ENCODE measurements at regions not wholly inside any gene's neighbourhood (a gene's known extent, or its start where the extent isn't known, plus 50 kb on each side); places are given as distances from the start of the nearest gene placed in this dataset.

DNA sequence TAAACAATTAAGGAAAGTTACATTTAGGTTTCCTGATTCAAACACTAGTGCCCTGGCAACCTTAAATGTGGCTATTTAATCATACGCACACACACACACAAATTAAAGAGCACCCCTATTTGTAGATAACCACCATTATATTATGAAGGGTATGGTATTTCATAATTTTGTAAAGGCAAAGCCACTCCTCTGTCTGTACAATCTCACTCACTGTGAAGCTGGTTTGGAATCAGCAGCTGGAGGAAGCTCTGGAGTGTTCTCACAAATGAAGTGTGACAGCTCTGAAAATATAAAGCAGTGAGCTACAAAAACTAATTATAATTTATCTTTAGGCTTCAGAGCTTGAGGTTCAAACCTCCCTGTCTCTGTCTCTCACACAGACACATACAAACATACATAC lies 57.9 kb upstream of the KCNJ16 start:
- Histone ChIP-seq H3K27ac (no peak overlapping the region), H3K9me3 (no peaks in the 10 kb centered on the region), H3K4me1 (peaks cover 0 to 4% (median 0%) of the 10 kb centered on the region in 6 donors), H3K27me3 (replicated peaks in 1 of 7) (no peaks in the 10 kb centered on the region), H3K36me3 (no peaks in the 10 kb centered on the region), H3K4me3 (no peak overlapping the region)
- WGBS, 5 donors = 88 to 96% (median 91%) methylated on average over 1 of the region's 1 CpG
- DNase-seq = no peak
- intact Hi-C loops (cut with DNase I; ENCODE audit: low total_unique reads) = no loop called here
- TF ChIP-seq POLR2A (IDR thresholded peaks at IDR 0.05) = no peak
- no peak for TF ChIP-seq POLR2AphosphoS5 (IDR thresholded peaks at IDR 0.05)
- TF ChIP-seq, protein P1, sequence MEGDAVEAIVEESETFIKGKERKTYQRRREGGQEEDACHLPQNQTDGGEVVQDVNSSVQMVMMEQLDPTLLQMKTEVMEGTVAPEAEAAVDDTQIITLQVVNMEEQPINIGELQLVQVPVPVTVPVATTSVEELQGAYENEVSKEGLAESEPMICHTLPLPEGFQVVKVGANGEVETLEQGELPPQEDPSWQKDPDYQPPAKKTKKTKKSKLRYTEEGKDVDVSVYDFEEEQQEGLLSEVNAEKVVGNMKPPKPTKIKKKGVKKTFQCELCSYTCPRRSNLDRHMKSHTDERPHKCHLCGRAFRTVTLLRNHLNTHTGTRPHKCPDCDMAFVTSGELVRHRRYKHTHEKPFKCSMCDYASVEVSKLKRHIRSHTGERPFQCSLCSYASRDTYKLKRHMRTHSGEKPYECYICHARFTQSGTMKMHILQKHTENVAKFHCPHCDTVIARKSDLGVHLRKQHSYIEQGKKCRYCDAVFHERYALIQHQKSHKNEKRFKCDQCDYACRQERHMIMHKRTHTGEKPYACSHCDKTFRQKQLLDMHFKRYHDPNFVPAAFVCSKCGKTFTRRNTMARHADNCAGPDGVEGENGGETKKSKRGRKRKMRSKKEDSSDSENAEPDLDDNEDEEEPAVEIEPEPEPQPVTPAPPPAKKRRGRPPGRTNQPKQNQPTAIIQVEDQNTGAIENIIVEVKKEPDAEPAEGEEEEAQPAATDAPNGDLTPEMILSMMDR (IDR thresholded peaks at IDR 0.05 in 8 of 11, conservative IDR thresholded peaks at IDR 0.05 in 3 of 11) = no peak

DNA sequence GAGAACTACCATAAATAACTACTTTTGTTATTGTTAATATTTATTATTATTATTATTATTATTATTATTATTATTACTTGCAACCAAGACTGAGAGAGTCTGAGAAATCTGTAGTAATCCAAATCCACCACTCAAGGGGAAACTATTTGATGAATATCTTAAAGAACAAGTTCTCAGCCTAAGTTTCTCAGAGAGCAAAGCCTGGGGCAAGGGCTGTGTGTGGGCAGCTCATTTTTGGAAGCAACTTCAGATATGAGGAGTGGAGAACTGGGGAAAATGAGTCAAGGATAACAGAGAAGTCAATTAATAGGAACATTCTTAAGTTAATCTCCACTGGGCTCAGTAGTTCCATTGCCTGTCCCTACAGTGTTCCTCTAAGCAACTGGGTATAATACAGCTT lies 57.1 kb upstream of the KCNJ16 start:
- Histone ChIP-seq H3K4me1 (peaks cover 0 to 9% (median 0%) of the 10 kb centered on the region in 6 donors), H3K27me3 (replicated peaks in 1 of 7) (no peaks in the 10 kb centered on the region), H3K4me3 (no peak overlapping the region), H3K36me3 (no peaks in the 10 kb centered on the region), H3K9me3 (no peaks in the 10 kb centered on the region), H3K27ac (no peak overlapping the region)
- intact Hi-C loops (cut with DNase I; ENCODE audit: low total_unique reads) = no loop called here
- DNase-seq = no peak
- TF ChIP-seq POLR2A (IDR thresholded peaks at IDR 0.05) (no peak), POLR2AphosphoS5 (IDR thresholded peaks at IDR 0.05) (no peak)
- TF ChIP-seq, protein P1 (IDR thresholded peaks at IDR 0.05 in 8 of 11, conservative IDR thresholded peaks at IDR 0.05 in 3 of 11) = no peak

GRCh38 chr17:70021726-70022125 lies 53.3 kb upstream of the KCNJ16 start:
- DNase-seq = no peak
- WGBS, 5 donors = 72 to 90% (median 84%) methylated on average over 5 of the region's 5 CpGs
- TF ChIP-seq POLR2AphosphoS5 (IDR thresholded peaks at IDR 0.05) = no peak
- TF ChIP-seq, protein P1 (IDR thresholded peaks at IDR 0.05 in 8 of 11, conservative IDR thresholded peaks at IDR 0.05 in 3 of 11) = no peak
- TF ChIP-seq POLR2A (IDR thresholded peaks at IDR 0.05) = no peak
- Histone ChIP-seq H3K27me3 (replicated peaks in 1 of 7) (no peaks in the 10 kb centered on the region), H3K27ac (no peak overlapping the region), H3K9me3 (no peaks in the 10 kb centered on the region), H3K4me1 (peaks cover 0 to 9% (median 0%) of the 10 kb centered on the region in 6 donors), H3K4me3 (no peak overlapping the region), H3K36me3 (no peaks in the 10 kb centered on the region)
- intact Hi-C loops (cut with DNase I; ENCODE audit: low total_unique reads) = no loop called here

- H3K36me3 ChIP-seq = no peaks in the 10 kb centered on the region
- intact Hi-C loops (cut with DNase I; ENCODE audit: low total_unique reads) = no loop called here
- H3K27ac ChIP-seq = no peak overlapping the region
- peaks cover 0 to 9% (median 0%) of the 10 kb centered on the region in 6 donors for H3K4me1 ChIP-seq
- H3K9me3 ChIP-seq = no peaks in the 10 kb centered on the region
- TF ChIP-seq POLR2AphosphoS5 (IDR thresholded peaks at IDR 0.05) = no peak
- TF ChIP-seq, protein P1 (IDR thresholded peaks at IDR 0.05 in 8 of 11, conservative IDR thresholded peaks at IDR 0.05 in 3 of 11) = no peak
- TF ChIP-seq POLR2A (IDR thresholded peaks at IDR 0.05) = no peak
- DNase-seq = no peak
- no peaks in the 10 kb centered on the region for H3K27me3 ChIP-seq (replicated peaks in 1 of 7)
- H3K4me3 ChIP-seq = no peak overlapping the region
- WGBS, 5 donors = 57 to 75% (median 64%) methylated on average over 3 of the region's 3 CpGs
These were observed 52.9 kb upstream of the KCNJ16 start for GRCh38 chr17:70022175-70022574.
